Thoracic aorta (tissue), 2 donors: ENCODE measurements at regions not wholly inside any gene's neighbourhood (a gene's known extent, or its start where the extent isn't known, plus 50 kb on each side); places are given as distances from the start of the nearest gene placed in this dataset.

Source experiments
- ATAC-seq: fragments of 150-250 bp; one replicate; pipeline ENCODE4 v1.8.0; 2017; ENCODE audit warnings: low read depth; ENCODE audit not compliant: insufficient number of reproducible peaks, low FRiP score
- DNase-seq: peaks from one replicate; pipeline ENCODE4 v3.0.0-alpha.2; 2020; ENCODE audit warnings: low spot score
- H3K27ac ChIP-seq, 2 donors: fragments of 200-600 bp; sonication (generic); 1 replicate in 1 of 2; 2 replicates in 1 of 2; pipeline ENCODE4 v1.5.1; 2016; ENCODE audit warnings: mild to moderate bottlenecking in 2 of 2, moderate library complexity in 2 of 2
- H3K27me3 ChIP-seq: fragments of 200-600 bp; sonication (generic); replicated peaks from 2 replicates; pipeline ENCODE4 v1.6.0; 2016; ENCODE audit warnings: mild to moderate bottlenecking; ENCODE audit not compliant: insufficient read depth
- H3K36me3 ChIP-seq: fragments of 200-600 bp; sonication (generic); one replicate; pipeline ENCODE4 v1.5.1; 2016
- H3K4me1 ChIP-seq, 2 donors: fragments of 200-600 bp; sonication (generic); 1 replicate in 1 of 2; 2 replicates in 1 of 2; pipeline versions ENCODE4 v1.5.1 to v1.6.0; 2016; ENCODE audit warnings: low read depth in 2 of 2, mild to moderate bottlenecking in 1 of 2; ENCODE audit not compliant: control insufficient read depth in 1 of 2
- H3K4me3 ChIP-seq: fragments of 200-600 bp; sonication (generic); 2 replicates; pipeline ENCODE4 v1.5.1; 2016; ENCODE audit warnings: mild to moderate bottlenecking
- H3K9me3 ChIP-seq: fragments of 200-600 bp; sonication (generic); 2 replicates; pipeline ENCODE4 v1.5.1; 2016
- TF ChIP-seq, protein P1 (sequence below): fragments of 200-600 bp; sonication (generic); IDR thresholded peaks from one replicate; pipeline ENCODE4 v1.5.1; 2019; ENCODE audit warnings: antibody characterized with exemption

DNA sequence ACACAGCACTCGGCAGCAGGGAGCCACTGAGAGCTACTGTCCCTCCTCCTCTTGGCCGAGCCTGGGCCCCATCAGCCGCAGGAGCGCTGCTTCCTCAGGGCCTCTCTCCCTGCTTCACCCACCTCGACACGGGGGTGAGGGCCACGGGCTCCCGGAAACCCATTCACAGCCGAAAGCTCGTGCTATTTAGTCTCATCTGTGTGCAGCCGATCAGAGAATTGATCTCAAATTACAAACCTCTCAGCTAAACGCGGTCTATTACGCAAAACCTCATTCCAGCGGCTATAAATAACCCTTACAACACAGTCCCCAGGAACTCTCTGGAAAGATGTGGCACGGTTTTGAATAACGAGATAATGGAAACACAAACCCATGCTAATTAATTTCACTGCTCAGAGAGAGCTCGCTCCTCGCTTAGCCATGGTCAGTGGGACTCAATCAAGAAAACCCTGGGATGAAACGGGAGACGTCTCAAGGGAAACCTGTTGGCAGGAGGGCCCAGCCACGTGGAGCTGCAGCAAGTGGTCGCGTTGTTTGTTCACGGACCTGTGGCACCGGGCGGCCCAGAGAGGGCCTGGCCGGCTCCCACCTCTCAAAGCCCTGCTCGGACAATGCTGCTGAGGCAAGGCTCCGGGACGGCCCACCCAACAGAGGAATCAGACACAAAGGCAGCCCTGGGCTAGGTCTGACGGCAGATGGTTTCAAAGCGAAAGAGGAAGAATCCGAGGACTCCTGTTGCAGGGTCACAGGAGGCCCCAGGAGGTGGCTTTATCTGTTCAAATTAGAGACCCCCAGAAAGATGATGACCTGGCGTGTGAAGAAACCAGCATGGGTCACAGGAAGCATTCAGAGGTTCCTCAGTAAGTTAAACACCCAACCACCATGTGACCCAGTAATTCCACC lies 210.5 kb downstream of the CTTN start:
- no peaks in the 10 kb centered on the region for H3K27me3 ChIP-seq
- H3K4me3 ChIP-seq, result no peak overlapping the region
- TF ChIP-seq, protein P1, sequence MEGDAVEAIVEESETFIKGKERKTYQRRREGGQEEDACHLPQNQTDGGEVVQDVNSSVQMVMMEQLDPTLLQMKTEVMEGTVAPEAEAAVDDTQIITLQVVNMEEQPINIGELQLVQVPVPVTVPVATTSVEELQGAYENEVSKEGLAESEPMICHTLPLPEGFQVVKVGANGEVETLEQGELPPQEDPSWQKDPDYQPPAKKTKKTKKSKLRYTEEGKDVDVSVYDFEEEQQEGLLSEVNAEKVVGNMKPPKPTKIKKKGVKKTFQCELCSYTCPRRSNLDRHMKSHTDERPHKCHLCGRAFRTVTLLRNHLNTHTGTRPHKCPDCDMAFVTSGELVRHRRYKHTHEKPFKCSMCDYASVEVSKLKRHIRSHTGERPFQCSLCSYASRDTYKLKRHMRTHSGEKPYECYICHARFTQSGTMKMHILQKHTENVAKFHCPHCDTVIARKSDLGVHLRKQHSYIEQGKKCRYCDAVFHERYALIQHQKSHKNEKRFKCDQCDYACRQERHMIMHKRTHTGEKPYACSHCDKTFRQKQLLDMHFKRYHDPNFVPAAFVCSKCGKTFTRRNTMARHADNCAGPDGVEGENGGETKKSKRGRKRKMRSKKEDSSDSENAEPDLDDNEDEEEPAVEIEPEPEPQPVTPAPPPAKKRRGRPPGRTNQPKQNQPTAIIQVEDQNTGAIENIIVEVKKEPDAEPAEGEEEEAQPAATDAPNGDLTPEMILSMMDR, result no peak
- no peaks in the 10 kb centered on the region for H3K36me3 ChIP-seq
- no peaks in the 10 kb centered on the region for H3K9me3 ChIP-seq
- no peak for DNase-seq
- ATAC-seq, result no peak
- no peaks in the 10 kb centered on the region for H3K4me1 ChIP-seq
- no peak overlapping the region for H3K27ac ChIP-seq

DNA sequence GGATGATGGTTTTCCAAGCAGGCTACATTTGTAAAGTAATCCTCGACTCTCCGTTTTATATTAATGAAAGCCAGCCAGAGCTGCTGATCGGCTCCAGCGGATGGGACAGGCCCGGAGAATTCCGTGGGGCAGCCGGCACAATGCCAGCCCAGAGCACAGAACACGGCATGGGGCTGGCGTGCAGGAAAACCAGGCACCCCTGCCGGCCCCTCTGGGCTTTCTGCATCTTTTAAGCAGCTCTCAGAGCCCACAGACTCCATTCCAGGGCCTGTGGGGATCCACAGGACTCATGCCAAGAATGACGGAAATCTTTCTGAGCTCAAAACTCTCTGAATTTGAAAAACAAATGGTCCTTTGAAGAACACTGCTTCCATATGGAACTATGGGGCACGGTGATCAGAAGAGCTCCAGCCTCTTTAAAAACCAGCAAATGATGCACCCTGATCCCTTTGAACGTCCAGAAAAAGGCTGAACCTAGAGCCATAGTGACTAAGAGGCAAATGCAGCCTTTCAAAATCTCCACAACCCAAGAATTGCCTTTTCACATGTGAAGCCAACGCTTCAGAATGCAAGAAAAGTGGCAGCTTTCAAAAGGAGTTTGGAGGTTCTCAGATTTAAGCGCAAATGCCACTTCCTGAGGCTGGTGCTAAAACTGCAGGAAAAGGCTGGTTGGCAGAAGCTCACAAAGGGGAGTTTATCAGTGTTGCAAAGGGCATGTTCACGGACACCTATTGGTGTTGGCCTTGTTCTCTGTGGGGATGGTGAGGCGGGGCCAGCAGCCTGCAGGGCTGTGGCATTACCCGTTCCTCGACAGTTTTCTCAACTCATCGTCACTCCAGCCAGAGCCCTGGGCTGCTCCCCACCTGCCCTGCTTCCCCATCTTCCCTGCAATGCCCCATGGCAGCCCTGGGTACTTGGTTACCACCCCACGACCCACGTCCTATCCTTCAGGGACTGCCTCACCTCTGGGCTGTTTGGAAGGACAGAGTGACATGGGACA lies 212.5 kb downstream of the CTTN start:
- ATAC-seq (no peak), DNase-seq (no peak)
- Histone ChIP-seq H3K9me3 (peaks cover 4% of the 10 kb centered on the region), H3K4me1 (no peaks in the 10 kb centered on the region), H3K27ac (no peak overlapping the region), H3K4me3 (no peak overlapping the region), H3K27me3 (no peaks in the 10 kb centered on the region), H3K36me3 (no peaks in the 10 kb centered on the region)
- TF ChIP-seq, protein P1, result no peak

DNA sequence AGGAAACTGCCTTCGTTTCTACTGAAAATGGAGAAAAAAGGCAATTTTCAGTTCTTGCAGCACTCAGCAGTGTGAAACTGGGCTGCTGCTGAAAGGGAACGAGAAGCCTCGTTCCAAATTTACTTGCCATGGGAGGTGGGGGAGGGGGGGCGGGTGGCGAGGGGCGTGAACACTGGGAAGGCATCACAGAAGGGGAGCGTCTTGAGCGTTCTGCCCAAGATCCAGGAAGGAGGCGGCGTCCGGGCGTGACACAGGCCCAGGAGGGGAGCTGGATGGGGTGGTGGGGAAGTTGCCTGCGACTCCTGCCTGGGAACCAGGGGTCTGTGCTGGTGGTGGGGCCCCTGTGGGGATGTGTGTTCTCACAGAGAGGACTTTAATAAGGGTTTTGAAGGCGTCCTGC lies 213.5 kb downstream of the CTTN start:
- peaks cover 4% of the 10 kb centered on the region for H3K9me3 ChIP-seq
- DNase-seq (no peak), ATAC-seq (no peak)
- H3K27ac ChIP-seq, result no peak overlapping the region
- no peak overlapping the region for H3K4me3 ChIP-seq
- no peaks in the 10 kb centered on the region for H3K36me3 ChIP-seq
- H3K27me3 ChIP-seq, result no peaks in the 10 kb centered on the region
- TF ChIP-seq, protein P1, result no peak
- no peaks in the 10 kb centered on the region for H3K4me1 ChIP-seq

DNA sequence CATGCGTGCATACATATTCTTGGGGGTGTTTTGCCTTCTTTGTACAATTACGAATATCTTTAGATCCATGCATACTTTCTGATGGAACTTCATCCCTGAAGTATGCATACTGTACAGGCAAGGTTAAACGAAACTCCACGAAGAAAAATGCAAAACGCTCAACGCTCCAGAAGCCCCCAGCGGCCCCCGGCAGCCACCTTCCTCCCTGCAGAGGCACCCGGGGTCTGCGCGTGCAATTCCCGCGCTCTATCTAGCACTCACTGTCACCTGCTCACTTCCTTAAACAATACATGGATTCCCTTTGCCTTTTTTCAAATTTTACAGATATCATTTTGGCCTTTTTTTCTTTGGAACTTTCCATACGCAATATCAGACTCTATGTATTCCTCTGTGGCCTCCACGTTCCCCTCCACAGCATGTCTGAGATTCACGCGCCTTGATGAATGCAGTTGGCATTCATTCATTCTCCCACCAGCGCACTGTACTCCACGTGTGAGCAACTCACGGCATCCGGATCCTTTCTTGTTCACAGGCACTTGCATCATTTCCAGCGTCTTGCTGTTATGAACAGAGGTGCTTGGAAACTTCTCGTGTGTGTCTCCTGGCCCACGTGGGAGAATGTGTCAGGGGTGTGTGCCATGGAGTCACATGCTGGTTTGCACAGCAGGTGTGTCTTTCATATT lies 214.3 kb downstream of the CTTN start:
- no peaks in the 10 kb centered on the region for H3K27me3 ChIP-seq
- peaks cover 4% of the 10 kb centered on the region for H3K9me3 ChIP-seq
- ATAC-seq (no peak), DNase-seq (no peak)
- H3K27ac ChIP-seq, result no peak overlapping the region
- no peaks in the 10 kb centered on the region for H3K36me3 ChIP-seq
- H3K4me3 ChIP-seq, result no peak overlapping the region
- H3K4me1 ChIP-seq, result no peaks in the 10 kb centered on the region
- TF ChIP-seq, protein P1, result no peak
